Loucy (cell line): ENCODE measurements at regions not wholly inside any gene's neighbourhood (a gene's known extent, or its start where the extent isn't known, plus 50 kb on each side); places are given as distances from the start of the nearest gene placed in this dataset.

ENCODE experiments used
- EZH2phosphoT487 ChIP-seq: fragments of 200-600 bp; IDR thresholded peaks from 2 replicates; pipeline ENCODE4 v1.6.1; 2018; ENCODE audit warnings: antibody characterized with exemption, mild to moderate bottlenecking, moderate library complexity, borderline replicate concordance
- TF ChIP-seq, protein P1 (sequence below): fragments of 200-600 bp; sonication (generic); conservative IDR thresholded peaks from 2 replicates; pipeline ENCODE4 v1.5.1; 2014; ENCODE audit warnings: mild to moderate bottlenecking, antibody characterized with exemption, low read length

DNA sequence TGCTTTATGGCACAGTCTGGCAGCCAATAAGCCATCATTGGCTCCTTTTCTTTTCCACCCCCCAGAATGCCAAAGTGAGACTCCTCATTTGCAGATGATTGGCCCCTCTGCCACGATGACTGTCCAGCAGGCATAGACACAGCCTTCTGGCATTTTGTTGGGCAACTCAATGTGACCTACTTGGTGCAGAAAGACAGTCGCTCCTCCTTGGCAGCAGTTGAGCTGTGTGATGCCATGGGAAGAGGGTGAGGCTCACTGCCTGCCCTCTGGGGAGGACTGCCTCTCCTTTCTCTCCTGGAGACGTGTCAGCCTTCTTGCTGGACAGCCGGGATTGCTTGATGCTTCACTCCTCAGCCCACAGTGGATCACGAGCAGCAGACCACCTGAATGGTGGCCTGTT lies 264.9 kb downstream of the C12orf75 start:
- TF ChIP-seq, protein P1, sequence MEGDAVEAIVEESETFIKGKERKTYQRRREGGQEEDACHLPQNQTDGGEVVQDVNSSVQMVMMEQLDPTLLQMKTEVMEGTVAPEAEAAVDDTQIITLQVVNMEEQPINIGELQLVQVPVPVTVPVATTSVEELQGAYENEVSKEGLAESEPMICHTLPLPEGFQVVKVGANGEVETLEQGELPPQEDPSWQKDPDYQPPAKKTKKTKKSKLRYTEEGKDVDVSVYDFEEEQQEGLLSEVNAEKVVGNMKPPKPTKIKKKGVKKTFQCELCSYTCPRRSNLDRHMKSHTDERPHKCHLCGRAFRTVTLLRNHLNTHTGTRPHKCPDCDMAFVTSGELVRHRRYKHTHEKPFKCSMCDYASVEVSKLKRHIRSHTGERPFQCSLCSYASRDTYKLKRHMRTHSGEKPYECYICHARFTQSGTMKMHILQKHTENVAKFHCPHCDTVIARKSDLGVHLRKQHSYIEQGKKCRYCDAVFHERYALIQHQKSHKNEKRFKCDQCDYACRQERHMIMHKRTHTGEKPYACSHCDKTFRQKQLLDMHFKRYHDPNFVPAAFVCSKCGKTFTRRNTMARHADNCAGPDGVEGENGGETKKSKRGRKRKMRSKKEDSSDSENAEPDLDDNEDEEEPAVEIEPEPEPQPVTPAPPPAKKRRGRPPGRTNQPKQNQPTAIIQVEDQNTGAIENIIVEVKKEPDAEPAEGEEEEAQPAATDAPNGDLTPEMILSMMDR, result no peak
- TF ChIP-seq EZH2phosphoT487, result no peak
